Suprapubic skin (tissue), 4 donors: ENCODE measurements at regions not wholly inside any gene's neighbourhood (a gene's known extent, or its start where the extent isn't known, plus 50 kb on each side); places are given as distances from the start of the nearest gene placed in this dataset.
"Not testable (repeated sequence)": the region's sequence is repeated elsewhere in the genome, so short reads cannot be mapped to it uniquely, and the experiment has no call there.

Experiments
- DNase-seq, 2 donors: peaks; one replicate each; pipeline ENCODE4 v3.0.0-alpha.2; 2019; ENCODE audit warnings: low spot score in 2 of 2
- H3K27ac ChIP-seq: fragments of 200-600 bp; sonication (generic); one replicate; pipeline ENCODE4 v1.5.1; 2019
- H3K27me3 ChIP-seq: fragments of 200-600 bp; sonication (generic); one replicate; pipeline ENCODE4 v1.5.1; 2019
- H3K36me3 ChIP-seq: fragments of 200-600 bp; sonication (generic); one replicate; pipeline ENCODE4 v1.5.1; 2019
- H3K4me1 ChIP-seq: fragments of 200-600 bp; sonication (generic); one replicate; pipeline ENCODE4 v1.5.1; 2019
- H3K4me3 ChIP-seq: fragments of 200-600 bp; sonication (generic); one replicate; pipeline ENCODE4 v1.5.1; 2019; ENCODE audit warnings: mild to moderate bottlenecking
- H3K9me3 ChIP-seq: fragments of 200-600 bp; sonication (generic); one replicate; pipeline ENCODE4 v1.5.1; 2019
- EP300 ChIP-seq: sonication (generic); formaldehyde crosslinking; IDR thresholded peaks from one replicate; pipeline ENCODE4 v1.6.1; 2017; ENCODE audit warnings: antibody characterized with exemption
- POLR2A ChIP-seq, 2 donors: fragments of 450-650 bp; IDR thresholded peaks; one replicate each; pipeline ENCODE4 v1.6.1; 2017; ENCODE audit warnings: antibody characterized with exemption in 2 of 2, mild to moderate bottlenecking in 2 of 2, moderate library complexity in 2 of 2
- POLR2AphosphoS5 ChIP-seq, 3 donors: sonication (generic); formaldehyde crosslinking; IDR thresholded peaks; one replicate each; pipeline ENCODE4 v1.6.1; 2017; ENCODE audit warnings: antibody characterized with exemption in 3 of 3
- WGBS: methylation state at CpG from one replicate; pipeline ENCODE4 v1.1.5; 2018; 5-methylcytosine and 5-hydroxymethylcytosine counted together
- TF ChIP-seq, protein P1 (sequence below), 2 donors: fragments of 200-600 bp in 1 of 2; fragments of 450-650 bp in 1 of 2; sonication (generic) in 1 of 2; IDR thresholded peaks; one replicate each; pipeline ENCODE4 v1.5.1; 2016 to 2019; ENCODE audit warnings: antibody characterized with exemption in 2 of 2, mild to moderate bottlenecking in 1 of 2, moderate library complexity in 1 of 2

DNA sequence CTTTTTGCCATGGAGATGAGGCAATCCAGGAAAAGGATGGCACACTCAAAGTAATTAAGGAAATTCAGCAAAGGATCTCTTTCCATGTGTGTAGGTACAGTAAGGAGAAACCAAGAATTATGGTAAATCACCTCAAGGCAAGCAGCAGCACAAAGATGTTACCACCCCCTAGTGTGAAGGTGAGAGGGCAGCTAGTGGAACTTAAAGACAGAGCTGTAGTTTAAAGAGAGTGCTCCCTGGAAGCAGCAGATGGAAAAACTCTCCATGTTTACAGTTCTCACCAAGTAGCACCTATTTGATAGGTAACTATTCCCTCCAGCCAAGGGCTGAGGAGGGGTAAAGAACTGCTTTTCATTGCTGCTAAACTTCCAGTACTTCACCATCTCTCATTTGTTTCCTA lies 860.4 kb upstream of the CRIM1 start:
- Histone ChIP-seq H3K4me3 (no peak overlapping the region), H3K36me3 (no peaks in the 10 kb centered on the region), H3K4me1 (no peaks in the 10 kb centered on the region), H3K27ac (no peak overlapping the region), H3K9me3 (no peaks in the 10 kb centered on the region), H3K27me3 (no peaks in the 10 kb centered on the region)
- DNase-seq, result no peak
- TF ChIP-seq, protein P1, sequence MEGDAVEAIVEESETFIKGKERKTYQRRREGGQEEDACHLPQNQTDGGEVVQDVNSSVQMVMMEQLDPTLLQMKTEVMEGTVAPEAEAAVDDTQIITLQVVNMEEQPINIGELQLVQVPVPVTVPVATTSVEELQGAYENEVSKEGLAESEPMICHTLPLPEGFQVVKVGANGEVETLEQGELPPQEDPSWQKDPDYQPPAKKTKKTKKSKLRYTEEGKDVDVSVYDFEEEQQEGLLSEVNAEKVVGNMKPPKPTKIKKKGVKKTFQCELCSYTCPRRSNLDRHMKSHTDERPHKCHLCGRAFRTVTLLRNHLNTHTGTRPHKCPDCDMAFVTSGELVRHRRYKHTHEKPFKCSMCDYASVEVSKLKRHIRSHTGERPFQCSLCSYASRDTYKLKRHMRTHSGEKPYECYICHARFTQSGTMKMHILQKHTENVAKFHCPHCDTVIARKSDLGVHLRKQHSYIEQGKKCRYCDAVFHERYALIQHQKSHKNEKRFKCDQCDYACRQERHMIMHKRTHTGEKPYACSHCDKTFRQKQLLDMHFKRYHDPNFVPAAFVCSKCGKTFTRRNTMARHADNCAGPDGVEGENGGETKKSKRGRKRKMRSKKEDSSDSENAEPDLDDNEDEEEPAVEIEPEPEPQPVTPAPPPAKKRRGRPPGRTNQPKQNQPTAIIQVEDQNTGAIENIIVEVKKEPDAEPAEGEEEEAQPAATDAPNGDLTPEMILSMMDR (IDR thresholded peaks at IDR 0.05), result no peak
- no peak for TF ChIP-seq POLR2AphosphoS5 (IDR thresholded peaks at IDR 0.05)
- TF ChIP-seq EP300, result no peak
- TF ChIP-seq POLR2A (IDR thresholded peaks at IDR 0.05), result no peak

DNA sequence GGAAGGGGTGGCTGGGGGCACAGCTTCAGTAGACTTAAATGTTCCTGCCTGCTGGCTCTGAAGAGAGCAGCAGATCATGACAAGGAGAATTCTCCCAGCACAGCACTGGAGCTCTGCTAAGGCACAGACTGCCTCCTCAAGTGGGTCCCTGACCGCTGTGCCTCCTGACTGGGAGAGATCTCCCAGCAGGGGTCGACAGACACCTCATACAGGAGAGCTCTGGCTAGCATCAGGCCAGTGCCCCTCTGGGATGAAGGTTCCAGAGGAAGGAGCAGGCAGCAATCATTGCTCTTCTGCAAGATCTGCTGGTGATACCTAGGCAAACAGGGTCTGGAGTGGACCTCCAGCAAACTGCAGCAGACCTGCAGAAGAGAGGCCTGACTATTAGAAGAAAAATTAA lies 877.5 kb upstream of the CRIM1 start:
- not testable (repeated sequence) for H3K27ac ChIP-seq, H3K36me3 ChIP-seq, H3K9me3 ChIP-seq, H3K4me1 ChIP-seq, H3K4me3 ChIP-seq, H3K27me3 ChIP-seq, DNase-seq
- 45% methylated on average over 2 of the region's 2 CpGs for WGBS

DNA sequence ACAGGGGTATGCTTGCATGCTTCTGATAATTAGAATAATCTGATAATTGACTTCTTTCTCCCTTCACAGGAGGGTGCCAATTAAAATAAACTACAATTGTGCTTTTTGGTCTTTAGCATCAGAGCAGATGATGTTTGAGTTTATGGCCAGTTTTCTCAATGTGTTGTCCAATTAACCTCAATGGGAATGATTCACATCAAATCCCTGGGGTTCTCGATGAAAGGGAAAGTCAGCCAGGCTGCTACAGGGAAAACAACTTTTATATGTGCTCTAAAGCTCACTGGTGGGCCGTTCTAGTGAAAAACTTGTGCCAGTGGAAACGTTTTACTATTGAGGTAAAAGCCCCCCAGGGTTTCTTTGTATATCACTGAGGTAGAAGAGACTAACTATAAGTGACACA lies 887.3 kb upstream of the CRIM1 start:
- Histone ChIP-seq H3K36me3 (no peaks in the 10 kb centered on the region), H3K4me3 (no peak overlapping the region), H3K27me3 (no peaks in the 10 kb centered on the region), H3K9me3 (no peaks in the 10 kb centered on the region), H3K4me1 (no peaks in the 10 kb centered on the region), H3K27ac (no peak overlapping the region)
- TF ChIP-seq EP300 (no peak), POLR2A (IDR thresholded peaks at IDR 0.05) (no peak), POLR2AphosphoS5 (IDR thresholded peaks at IDR 0.05) (no peak)
- TF ChIP-seq, protein P1 (IDR thresholded peaks at IDR 0.05), result no peak
- DNase-seq, result no peak
- 51% methylated on average over 3 of the region's 3 CpGs for WGBS

DNA sequence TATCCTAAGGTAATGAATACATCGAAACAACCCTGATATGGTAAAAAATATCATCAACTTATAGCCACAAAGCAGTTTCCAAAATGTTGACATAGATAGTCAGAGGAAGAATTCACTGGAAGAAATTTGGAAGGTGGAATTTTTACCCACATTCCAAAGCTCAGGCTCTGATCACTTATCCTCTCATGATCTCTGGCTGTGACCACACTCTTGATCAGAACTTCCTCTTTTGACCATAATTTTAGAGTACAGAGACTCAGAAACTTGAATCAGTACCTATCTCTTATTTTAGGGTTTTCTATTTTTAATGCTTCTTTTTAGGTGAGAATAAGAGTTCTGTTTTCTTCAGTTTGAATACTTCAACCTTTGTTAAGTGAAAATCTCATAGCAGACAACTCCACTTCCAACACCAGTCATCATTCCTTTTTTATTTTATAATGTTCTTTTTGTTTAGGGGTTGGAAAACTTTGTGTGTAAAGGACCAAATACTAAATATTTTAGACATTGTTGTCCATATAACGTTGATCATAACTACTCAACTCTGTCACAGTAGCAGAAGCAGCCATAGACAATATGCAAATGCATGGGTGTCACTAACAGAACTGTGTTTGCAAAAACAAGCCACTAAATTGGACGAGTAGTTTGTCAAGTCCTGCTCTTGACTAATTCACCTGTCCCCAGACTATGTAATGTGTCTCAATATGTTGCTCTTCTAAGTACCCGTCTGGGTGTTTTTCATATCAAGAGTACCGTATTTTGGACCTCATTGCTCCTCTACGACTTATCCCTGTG lies 891.6 kb upstream of the CRIM1 start:
- no peaks in the 10 kb centered on the region for H3K27me3 ChIP-seq
- no peaks in the 10 kb centered on the region for H3K9me3 ChIP-seq
- TF ChIP-seq POLR2A (IDR thresholded peaks at IDR 0.05) (no peak), POLR2AphosphoS5 (IDR thresholded peaks at IDR 0.05) (no peak), EP300 (no peak)
- TF ChIP-seq, protein P1 (IDR thresholded peaks at IDR 0.05), result no peak
- DNase-seq, result no peak
- WGBS, result 84% methylated on average over 6 of the region's 6 CpGs
- no peak overlapping the region for H3K27ac ChIP-seq
- no peaks in the 10 kb centered on the region for H3K4me1 ChIP-seq
- H3K36me3 ChIP-seq, result no peaks in the 10 kb centered on the region
- H3K4me3 ChIP-seq, result no peak overlapping the region

DNA sequence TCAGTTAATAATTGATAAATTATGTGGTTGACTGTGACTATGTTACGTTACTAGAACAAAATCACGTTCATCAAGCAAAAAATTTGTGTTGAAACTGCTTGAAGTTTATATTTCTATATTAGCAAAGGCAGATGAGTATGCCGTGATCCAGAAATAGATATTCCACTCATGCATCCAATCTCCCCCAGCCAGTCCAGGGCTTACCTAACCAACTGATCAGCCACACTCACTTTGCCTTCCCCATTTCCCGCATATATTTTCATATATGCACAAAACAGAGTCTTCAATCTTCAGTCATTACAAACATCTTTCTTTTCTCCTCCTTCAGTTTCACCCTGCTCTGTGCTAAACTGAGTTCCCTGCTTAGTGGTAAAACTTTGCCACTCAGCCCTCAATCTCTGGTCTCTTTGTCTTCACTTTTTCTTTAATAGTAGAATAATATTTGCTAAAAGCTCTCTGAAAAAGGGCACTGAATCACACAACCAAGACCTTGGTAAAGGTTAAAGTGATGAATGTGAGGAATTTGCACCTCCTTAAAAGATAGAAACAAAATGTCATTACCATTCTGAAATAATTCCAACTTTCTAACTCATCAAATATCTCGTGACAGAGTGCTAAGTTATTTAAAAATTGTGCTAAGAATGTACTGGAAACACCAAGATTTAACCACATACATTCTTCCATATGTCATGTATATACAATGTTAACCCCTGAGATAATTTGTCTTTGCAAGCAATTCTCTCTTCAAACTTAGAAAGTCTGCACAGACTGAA lies 893.2 kb upstream of the CRIM1 start:
- Histone ChIP-seq H3K4me1 (no peaks in the 10 kb centered on the region), H3K4me3 (no peak overlapping the region), H3K27me3 (no peaks in the 10 kb centered on the region), H3K27ac (no peak overlapping the region), H3K36me3 (no peaks in the 10 kb centered on the region), H3K9me3 (no peaks in the 10 kb centered on the region)
- DNase-seq, result no peak
- WGBS, result 80% methylated on average over 5 of the region's 5 CpGs
- TF ChIP-seq EP300, result no peak
- TF ChIP-seq POLR2A (IDR thresholded peaks at IDR 0.05), result no peak

DNA sequence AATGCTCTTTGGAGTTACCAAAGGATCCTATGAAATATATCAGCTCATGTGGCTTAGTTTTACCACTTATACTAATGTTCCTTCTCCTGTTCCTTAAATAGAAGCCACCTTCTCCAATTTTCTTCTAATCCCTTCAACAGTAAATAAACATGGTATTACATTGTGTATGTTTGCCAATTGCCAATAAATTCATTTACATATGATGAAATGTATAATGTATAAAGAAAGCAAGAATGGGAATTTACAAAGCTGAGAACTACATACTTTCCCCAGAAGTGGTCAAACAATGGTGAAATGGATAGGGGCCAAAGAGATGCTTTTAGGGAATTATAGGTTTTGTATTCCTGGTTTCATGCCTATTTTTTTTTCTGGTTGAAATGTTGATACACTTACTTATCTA lies 894.2 kb upstream of the CRIM1 start:
- Histone ChIP-seq H3K27ac (no peak overlapping the region), H3K27me3 (no peaks in the 10 kb centered on the region), H3K9me3 (no peaks in the 10 kb centered on the region), H3K4me3 (no peak overlapping the region), H3K4me1 (no peaks in the 10 kb centered on the region), H3K36me3 (no peaks in the 10 kb centered on the region)
- TF ChIP-seq POLR2A (IDR thresholded peaks at IDR 0.05) (no peak), EP300 (no peak), POLR2AphosphoS5 (IDR thresholded peaks at IDR 0.05) (no peak)
- TF ChIP-seq, protein P1 (IDR thresholded peaks at IDR 0.05), result no peak
- no peak for DNase-seq
